HG02759 (cell line): ENCODE measurements at regions not wholly inside any gene's neighbourhood (a gene's known extent, or its start where the extent isn't known, plus 50 kb on each side); places are given as distances from the start of the nearest gene placed in this dataset.

Source experiments
- ATAC-seq: cut with Tn5 transposase; IDR thresholded peaks from one replicate; pipeline ENCODE4 v1.9.1; 2021; ENCODE audit warnings: mild to moderate bottlenecking, moderate library complexity; ENCODE audit not compliant: unreplicated experiment

- ATAC-seq = no peak
These were observed 194.0 kb downstream of the TRIM27 start for GRCh38 chr6:28729501-28730402.

GRCh38 chr6:28732052-28732451, 191.7 kb downstream of the TRIM27 start:
- ATAC-seq = no peak

- no peak for ATAC-seq
These were observed 189.3 kb downstream of the TRIM27 start for GRCh38 chr6:28734443-28734959.

- ATAC-seq = no peak
These were observed 187.7 kb downstream of the TRIM27 start for GRCh38 chr6:28736121-28736520.

- ATAC-seq = no peak
These were observed 185.9 kb downstream of the TRIM27 start for GRCh38 chr6:28737750-28738395.

GRCh38 chr6:28738396-28738765, 185.4 kb downstream of the TRIM27 start:
- ATAC-seq = no peak

- no peak for ATAC-seq
These were observed 182.4 kb downstream of the TRIM27 start for GRCh38 chr6:28741363-28741762.

- no peak for ATAC-seq
These were observed 181.0 kb downstream of the TRIM27 start for GRCh38 chr6:28742668-28743270.

GRCh38 chr6:28743271-28743789, 180.5 kb downstream of the TRIM27 start:
- ATAC-seq = no peak

GRCh38 chr6:28747083-28747630, 176.6 kb downstream of the TRIM27 start:
- no peak for ATAC-seq

GRCh38 chr6:28747631-28748157, 176.1 kb downstream of the TRIM27 start:
- no peak for ATAC-seq

GRCh38 chr6:28748192-28748591, 175.6 kb downstream of the TRIM27 start:
- no peak for ATAC-seq

- no peak for ATAC-seq
These were observed 172.8 kb downstream of the TRIM27 start for GRCh38 chr6:28750926-28751458.

GRCh38 chr6:28751514-28751913, 172.3 kb downstream of the TRIM27 start:
- no peak for ATAC-seq

- ATAC-seq = no peak
These were observed 171.8 kb downstream of the TRIM27 start for GRCh38 chr6:28751963-28752350.

GRCh38 chr6:28757429-28758045, 166.2 kb downstream of the TRIM27 start:
- ATAC-seq = no peak

- no peak for ATAC-seq
These were observed 165.6 kb downstream of the TRIM27 start for GRCh38 chr6:28758046-28758817.

GRCh38 chr6:28758818-28759235, 165.0 kb downstream of the TRIM27 start:
- ATAC-seq = no peak

- no peak for ATAC-seq
These were observed 159.6 kb downstream of the TRIM27 start for GRCh38 chr6:28764014-28764723.
